Prostate gland (tissue), 2 donors: ENCODE measurements at regions not wholly inside any gene's neighbourhood (a gene's known extent, or its start where the extent isn't known, plus 50 kb on each side); places are given as distances from the start of the nearest gene placed in this dataset.

ENCODE experiments used
- DNase-seq: peaks from one replicate; pipeline ENCODE4 v3.0.0-alpha.2; 2019; ENCODE audit warnings: low spot score
- H3K27ac ChIP-seq, 2 donors: fragments of 200-600 bp; sonication (generic); 2 replicates each; pipeline ENCODE4 v1.5.1; 2017 to 2019
- H3K27me3 ChIP-seq: fragments of 200-600 bp; sonication (generic); replicated peaks from 2 replicates; pipeline ENCODE4 v1.5.1; 2019; ENCODE audit not compliant: insufficient read depth
- H3K36me3 ChIP-seq, 2 donors: fragments of 200-600 bp; sonication (generic); 1 replicate in 1 of 2; 2 replicates in 1 of 2; pipeline versions ENCODE4 v1.5.1 to v1.8.1; 2017 to 2019
- H3K4me1 ChIP-seq: fragments of 200-600 bp; sonication (generic); replicated peaks from 2 replicates; pipeline ENCODE4 v1.5.1; 2019
- H3K4me3 ChIP-seq, 2 donors: fragments of 200-600 bp; sonication (generic); 2 replicates each; pipeline ENCODE4 v1.5.1; 2017 to 2019
- H3K9me3 ChIP-seq: fragments of 200-600 bp; sonication (generic); 2 replicates; pipeline ENCODE4 v1.5.1; 2017
- POLR2A ChIP-seq: fragments of 450-650 bp; IDR thresholded peaks from one replicate; pipeline ENCODE4 v1.6.1; 2016; ENCODE audit warnings: antibody characterized with exemption, mild to moderate bottlenecking
- POLR2AphosphoS5 ChIP-seq: sonication (generic); formaldehyde crosslinking; IDR thresholded peaks from one replicate; pipeline ENCODE4 v1.6.1; 2017; ENCODE audit warnings: antibody characterized with exemption
- WGBS: methylation state at CpG from one replicate; pipeline ENCODE4 v1.1.5; 2018; 5-methylcytosine and 5-hydroxymethylcytosine counted together
- intact Hi-C: fragments of 100-400 bp; cut with DNase I; formaldehyde crosslinking; loops from one replicate; pipeline ENCODE4 v1.14.2; 2022
- TF ChIP-seq, protein P1 (sequence below), 4 experiments: fragments of 200-600 bp in 2 of 4; fragments of 450-650 bp in 2 of 4; sonication (generic) in 2 of 4; IDR thresholded peaks; 1 replicate in 3 of 4; 2 replicates in 1 of 4; pipeline ENCODE4 v1.5.1; 2016 to 2019; ENCODE audit warnings: antibody characterized with exemption in 4 of 4, mild to moderate bottlenecking in 2 of 4, moderate library complexity in 2 of 4

DNA sequence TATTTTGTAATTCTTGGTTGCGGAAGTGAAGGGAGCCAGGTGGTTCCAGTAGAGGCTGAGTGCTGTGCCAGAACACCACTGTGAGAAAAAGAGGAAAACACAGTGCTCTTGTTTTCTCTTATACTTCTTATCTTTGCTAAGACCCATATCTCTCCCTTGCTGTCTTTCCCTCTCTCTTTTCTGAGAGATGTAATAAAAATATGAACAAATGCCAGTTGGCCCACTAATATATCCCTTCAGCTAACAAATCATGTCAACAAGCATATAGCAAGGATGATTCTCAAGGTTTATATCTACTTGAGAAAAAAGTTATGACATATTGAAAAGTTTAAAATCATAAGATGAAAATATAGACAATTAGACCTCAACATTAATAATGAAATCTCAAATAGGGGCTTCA lies 758.3 kb downstream of the HDGFL1 start:
- no peaks in the 10 kb centered on the region for H3K36me3 ChIP-seq
- H3K4me3 ChIP-seq = no peak overlapping the region
- H3K27ac ChIP-seq = no peak overlapping the region
- H3K4me1 ChIP-seq = no peaks in the 10 kb centered on the region
- no peak for DNase-seq
- no peaks in the 10 kb centered on the region for H3K9me3 ChIP-seq
- TF ChIP-seq POLR2A (no peak), POLR2AphosphoS5 (no peak)
- TF ChIP-seq, protein P1, sequence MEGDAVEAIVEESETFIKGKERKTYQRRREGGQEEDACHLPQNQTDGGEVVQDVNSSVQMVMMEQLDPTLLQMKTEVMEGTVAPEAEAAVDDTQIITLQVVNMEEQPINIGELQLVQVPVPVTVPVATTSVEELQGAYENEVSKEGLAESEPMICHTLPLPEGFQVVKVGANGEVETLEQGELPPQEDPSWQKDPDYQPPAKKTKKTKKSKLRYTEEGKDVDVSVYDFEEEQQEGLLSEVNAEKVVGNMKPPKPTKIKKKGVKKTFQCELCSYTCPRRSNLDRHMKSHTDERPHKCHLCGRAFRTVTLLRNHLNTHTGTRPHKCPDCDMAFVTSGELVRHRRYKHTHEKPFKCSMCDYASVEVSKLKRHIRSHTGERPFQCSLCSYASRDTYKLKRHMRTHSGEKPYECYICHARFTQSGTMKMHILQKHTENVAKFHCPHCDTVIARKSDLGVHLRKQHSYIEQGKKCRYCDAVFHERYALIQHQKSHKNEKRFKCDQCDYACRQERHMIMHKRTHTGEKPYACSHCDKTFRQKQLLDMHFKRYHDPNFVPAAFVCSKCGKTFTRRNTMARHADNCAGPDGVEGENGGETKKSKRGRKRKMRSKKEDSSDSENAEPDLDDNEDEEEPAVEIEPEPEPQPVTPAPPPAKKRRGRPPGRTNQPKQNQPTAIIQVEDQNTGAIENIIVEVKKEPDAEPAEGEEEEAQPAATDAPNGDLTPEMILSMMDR (IDR thresholded peaks at IDR 0.05) = no peak
- no peaks in the 10 kb centered on the region for H3K27me3 ChIP-seq
- intact Hi-C loops = no loop called here
- WGBS = 81% methylated on average over 1 of the region's 1 CpG

DNA sequence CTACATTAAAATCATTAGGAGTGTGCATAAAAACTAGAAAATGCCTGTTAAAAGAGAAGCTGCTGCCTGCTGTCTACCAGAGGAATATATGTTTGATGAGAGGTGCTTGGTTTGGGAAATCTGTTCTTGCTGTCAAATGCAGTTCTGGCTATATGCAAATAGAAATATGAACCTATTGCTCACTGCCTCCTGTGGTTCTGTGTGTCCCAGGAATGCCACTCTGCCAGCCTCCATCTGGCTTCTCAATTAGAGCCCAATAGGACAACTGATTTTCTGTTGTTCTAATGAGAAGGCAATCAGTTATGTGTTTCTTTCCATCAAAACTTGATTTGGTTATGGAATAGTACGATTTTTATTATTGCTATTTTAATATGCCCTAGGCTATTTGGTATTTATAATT lies 759.7 kb downstream of the HDGFL1 start:
- intact Hi-C loops = no loop called here
- no peaks in the 10 kb centered on the region for H3K36me3 ChIP-seq
- no peaks in the 10 kb centered on the region for H3K4me1 ChIP-seq
- no peaks in the 10 kb centered on the region for H3K9me3 ChIP-seq
- 78% methylated on average over 1 of the region's 1 CpG for WGBS
- TF ChIP-seq POLR2A (no peak), POLR2AphosphoS5 (no peak)
- TF ChIP-seq, protein P1 (IDR thresholded peaks at IDR 0.05) = no peak
- no peak overlapping the region for H3K27ac ChIP-seq
- H3K27me3 ChIP-seq = no peaks in the 10 kb centered on the region
- no peak overlapping the region for H3K4me3 ChIP-seq
- DNase-seq = no peak

DNA sequence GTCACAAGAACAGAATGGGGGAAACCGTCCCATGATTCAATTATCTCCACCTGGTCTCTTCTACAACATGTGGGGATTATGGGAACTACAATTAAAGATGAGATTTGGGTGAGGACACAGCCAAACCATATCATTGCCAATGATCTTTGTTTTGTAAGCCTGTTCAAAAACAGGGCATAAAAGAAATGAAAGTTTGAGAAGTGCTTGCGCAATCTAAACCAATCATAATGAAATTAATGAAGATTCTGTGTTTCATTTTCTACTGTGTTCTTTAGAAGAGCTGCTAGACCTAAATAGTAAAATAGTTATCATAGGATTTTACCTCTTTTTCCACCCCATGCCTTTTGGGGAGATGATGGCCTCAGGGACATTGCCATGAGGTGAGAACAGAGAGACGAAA lies 761.3 kb downstream of the HDGFL1 start:
- Histone ChIP-seq H3K9me3 (no peaks in the 10 kb centered on the region), H3K36me3 (no peaks in the 10 kb centered on the region), H3K4me1 (no peaks in the 10 kb centered on the region), H3K4me3 (no peak overlapping the region), H3K27me3 (no peaks in the 10 kb centered on the region), H3K27ac (no peak overlapping the region)
- intact Hi-C loops = no loop called here
- WGBS = 92% methylated on average over 3 of the region's 3 CpGs
- DNase-seq = no peak
- TF ChIP-seq, protein P1 (IDR thresholded peaks at IDR 0.05) = no peak
- TF ChIP-seq POLR2A (no peak), POLR2AphosphoS5 (no peak)

DNA sequence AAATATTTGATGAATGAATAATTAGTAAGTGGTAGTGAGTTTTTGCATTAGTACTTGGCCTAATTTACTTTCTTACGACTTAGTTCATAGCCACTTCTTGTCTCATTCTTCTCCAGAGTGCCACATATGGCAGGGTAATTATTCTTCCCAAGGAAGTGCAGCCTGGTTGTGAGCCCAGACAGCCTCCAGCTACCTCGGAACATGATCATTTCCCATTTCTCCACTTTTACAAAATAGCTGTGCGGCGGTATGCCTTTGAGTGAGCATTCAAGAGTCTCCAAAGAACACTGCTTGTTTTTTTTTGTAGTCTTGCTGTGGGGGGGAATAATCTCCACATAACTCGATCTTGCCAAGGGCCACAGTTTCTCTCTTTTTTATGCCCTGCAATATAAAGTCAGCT lies 765.0 kb downstream of the HDGFL1 start:
- Histone ChIP-seq H3K36me3 (no peaks in the 10 kb centered on the region), H3K4me1 (no peaks in the 10 kb centered on the region), H3K27me3 (no peaks in the 10 kb centered on the region), H3K4me3 (no peak overlapping the region), H3K9me3 (no peaks in the 10 kb centered on the region), H3K27ac (no peak overlapping the region)
- intact Hi-C loops = no loop called here
- TF ChIP-seq, protein P1 (IDR thresholded peaks at IDR 0.05) = no peak
- no peak for TF ChIP-seq POLR2A
- no peak for TF ChIP-seq POLR2AphosphoS5
- no peak for DNase-seq
- 72% methylated on average over 5 of the region's 5 CpGs for WGBS

DNA sequence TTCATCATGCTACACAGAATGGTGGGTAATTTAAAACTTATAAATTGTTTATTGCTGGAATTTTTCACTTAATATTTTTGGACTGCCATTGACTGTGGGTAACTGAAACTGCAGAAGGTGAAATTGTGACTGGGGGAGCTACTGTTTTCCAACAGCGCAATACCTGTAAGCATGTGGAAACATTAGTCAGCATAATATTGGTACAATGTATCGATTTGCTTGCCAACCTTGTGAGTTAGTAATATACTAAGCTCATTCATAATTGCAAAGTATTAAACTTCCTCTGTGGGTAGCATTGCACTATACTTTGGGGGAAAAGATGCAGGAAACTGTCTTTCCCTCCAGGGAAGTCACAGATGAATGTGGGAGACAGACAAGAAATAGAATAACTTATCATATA lies 766.5 kb downstream of the HDGFL1 start:
- WGBS = 93% methylated on average over 2 of the region's 2 CpGs
- intact Hi-C loops = no loop called here
- H3K27me3 ChIP-seq = no peaks in the 10 kb centered on the region
- TF ChIP-seq POLR2AphosphoS5 = no peak
- no peak for TF ChIP-seq POLR2A
- TF ChIP-seq, protein P1 (IDR thresholded peaks at IDR 0.05) = no peak
- H3K9me3 ChIP-seq = no peaks in the 10 kb centered on the region
- no peak for DNase-seq
- H3K27ac ChIP-seq = no peak overlapping the region
- H3K4me1 ChIP-seq = no peaks in the 10 kb centered on the region
- no peak overlapping the region for H3K4me3 ChIP-seq
- no peaks in the 10 kb centered on the region for H3K36me3 ChIP-seq
